GM20000 (cell line): ENCODE measurements at regions not wholly inside any gene's neighbourhood (a gene's known extent, or its start where the extent isn't known, plus 50 kb on each side); places are given as distances from the start of the nearest gene placed in this dataset.

Experiments
- DNase-seq: peaks from one replicate; pipeline ENCODE4 v3.0.0; 2012; ENCODE audit warnings: low spot score
- TF ChIP-seq, protein P1 (sequence below): IDR thresholded peaks from 2 replicates; pipeline ENCODE4 v1.5.1; 2012; ENCODE audit warnings: mild to moderate bottlenecking, control low read depth; ENCODE audit errors: extremely low read depth, missing control alignments

DNA sequence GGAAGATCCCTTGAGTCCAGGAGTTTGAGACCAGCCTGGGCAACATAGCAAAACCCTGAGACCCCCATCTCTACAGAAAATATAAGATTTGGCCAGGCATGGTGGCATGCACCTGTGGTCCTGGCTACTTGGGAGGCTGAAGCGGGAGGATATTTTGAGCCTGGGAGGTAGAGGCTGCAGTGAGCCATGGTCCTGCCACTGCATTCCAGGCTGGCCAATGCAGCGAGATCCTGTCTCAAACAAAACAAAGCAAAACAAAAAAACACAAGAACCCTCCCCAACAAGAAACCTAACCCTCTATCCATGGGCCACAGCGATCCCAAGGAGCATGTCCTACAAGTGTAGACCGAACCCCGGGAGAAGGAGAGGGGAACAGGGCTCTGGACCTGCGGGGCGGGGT lies 133.3 kb downstream of the MGAT5B start:
- TF ChIP-seq, protein P1, sequence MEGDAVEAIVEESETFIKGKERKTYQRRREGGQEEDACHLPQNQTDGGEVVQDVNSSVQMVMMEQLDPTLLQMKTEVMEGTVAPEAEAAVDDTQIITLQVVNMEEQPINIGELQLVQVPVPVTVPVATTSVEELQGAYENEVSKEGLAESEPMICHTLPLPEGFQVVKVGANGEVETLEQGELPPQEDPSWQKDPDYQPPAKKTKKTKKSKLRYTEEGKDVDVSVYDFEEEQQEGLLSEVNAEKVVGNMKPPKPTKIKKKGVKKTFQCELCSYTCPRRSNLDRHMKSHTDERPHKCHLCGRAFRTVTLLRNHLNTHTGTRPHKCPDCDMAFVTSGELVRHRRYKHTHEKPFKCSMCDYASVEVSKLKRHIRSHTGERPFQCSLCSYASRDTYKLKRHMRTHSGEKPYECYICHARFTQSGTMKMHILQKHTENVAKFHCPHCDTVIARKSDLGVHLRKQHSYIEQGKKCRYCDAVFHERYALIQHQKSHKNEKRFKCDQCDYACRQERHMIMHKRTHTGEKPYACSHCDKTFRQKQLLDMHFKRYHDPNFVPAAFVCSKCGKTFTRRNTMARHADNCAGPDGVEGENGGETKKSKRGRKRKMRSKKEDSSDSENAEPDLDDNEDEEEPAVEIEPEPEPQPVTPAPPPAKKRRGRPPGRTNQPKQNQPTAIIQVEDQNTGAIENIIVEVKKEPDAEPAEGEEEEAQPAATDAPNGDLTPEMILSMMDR: no peak
- no peak for DNase-seq

DNA sequence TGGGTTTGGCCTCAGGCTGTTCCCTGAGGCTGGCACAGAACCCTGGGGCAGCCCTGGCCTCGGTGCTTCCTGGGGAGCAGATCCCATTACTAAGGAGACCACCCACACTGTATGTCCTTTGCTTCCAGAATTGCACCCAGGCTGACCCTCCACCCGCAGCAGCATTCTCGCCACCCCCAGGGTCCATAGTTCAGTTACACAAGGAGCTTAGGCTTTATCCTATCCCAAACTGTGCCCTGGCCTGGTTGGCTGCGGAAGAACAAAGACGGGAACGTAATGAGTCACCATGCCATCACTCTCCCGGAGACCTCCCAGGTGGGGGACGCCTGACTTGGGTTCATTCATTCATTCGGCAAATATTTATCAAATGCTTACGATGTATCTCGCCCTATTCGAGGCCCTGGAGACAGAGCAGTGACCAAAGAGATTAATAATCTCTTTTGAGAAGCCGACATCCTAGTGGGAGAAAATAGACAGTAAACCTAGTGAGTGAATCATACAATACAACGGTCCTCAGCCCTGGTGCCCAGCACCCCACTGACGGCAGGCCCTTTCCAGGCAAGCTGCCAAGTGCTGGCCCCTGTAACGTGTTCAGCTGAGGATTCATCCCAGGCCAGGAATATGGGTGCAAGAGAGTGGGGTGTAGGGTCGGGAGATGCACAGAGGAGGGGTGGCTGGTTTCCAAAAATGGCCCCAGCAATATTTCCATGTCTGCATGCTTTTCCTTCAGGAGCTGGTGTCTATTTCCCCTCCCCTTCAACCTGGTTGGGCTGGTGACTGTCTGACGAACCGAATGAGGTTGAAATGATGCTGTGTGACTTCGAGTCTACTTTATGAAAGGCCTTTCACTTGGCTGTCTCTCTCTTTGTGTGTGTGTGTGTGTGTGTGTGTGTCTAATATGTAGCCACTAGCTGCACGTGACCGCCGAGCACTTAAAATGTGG lies 134.2 kb downstream of the MGAT5B start:
- TF ChIP-seq, protein P1: no peak
- no peak for DNase-seq

DNA sequence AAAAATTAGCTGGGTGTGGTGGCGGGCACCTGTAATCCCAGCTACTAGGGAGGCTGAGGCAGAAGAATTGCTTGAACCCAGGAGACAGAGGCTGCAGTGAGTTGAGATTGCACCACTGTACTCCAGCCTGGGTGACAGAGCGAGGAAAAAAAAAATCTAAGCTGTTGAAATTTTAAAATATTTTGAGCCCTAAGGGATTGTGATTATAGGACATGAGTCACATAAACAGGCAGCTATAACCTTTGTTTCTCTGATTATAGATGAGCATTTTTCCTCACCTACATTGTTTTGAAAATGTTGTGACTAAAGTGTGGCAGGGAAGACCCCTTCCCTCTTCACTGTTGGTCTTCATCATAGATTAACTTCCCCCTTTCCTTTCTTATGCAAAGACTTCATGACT lies 135.5 kb downstream of the MGAT5B start:
- TF ChIP-seq, protein P1: no peak
- DNase-seq: no peak

DNA sequence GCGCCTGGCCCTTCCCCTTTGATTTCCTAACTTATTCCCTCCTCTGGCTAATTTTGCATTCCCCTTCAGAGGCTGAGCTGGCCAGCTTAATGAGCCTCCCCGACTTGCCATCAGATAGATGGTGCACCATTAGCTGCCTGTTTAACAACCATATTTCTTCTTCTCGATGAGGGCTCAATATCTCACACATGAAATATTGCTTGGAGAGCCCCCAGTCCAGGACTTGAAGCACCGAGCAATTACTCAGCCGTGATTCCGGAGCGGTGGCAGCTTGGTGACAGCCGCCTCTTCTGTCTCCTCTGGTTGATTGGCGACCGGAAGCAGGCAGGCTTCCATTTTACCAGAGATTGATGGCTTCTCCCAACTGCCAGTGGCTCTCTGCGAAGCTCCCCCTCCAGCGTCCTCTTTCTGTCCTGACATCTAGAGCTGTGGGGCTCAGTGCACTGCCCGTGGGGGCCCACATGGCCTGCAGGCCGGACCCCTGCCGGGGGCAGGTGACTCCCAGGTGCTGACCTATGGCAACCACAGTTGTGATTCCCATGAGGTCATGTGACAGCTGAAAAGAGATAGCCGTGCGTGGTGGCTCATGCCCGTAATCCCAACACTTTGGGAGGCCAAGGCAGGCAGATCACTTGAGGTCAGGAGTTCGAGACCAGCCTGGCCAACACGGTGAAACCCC lies 133.7 kb upstream of the SEC14L1 start:
- DNase-seq: no peak
- TF ChIP-seq, protein P1: no peak

DNA sequence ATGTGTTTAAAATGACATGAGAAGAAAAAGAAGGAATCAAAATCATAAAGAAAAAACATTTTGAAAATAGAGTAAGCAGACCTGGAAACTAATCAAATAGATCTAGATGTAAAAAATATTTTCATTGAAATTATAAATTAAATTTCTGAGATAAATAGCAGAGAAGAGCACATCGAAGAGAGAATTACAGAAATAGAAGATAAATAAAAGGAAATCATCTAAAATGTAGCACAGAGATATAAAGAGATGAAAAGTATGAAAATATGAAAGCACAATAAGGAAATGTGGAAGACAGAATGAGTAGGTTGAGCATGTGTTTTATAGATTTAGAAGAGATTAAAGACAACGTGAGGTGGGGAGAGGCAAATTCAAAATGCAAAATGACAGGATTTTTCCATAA lies 130.9 kb upstream of the SEC14L1 start:
- TF ChIP-seq, protein P1: no peak
- no peak for DNase-seq

DNA sequence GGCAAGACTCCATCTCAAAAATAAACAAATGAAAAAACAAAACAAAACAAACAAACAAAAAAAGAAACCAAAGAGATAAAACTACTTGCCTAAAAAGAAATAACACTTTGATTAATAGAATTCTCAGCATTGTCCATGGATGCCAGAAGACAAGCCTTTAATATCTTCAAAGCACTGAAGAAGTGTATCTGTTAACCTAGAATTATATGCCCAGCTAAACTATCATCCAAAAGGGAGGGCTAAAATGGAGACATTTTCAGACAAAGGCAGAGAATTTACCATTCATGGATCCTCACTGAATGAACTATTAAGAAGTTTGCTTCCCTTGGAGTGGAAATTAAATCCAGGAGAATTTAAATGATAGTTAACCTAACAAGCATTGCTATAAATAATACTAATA lies 130.1 kb upstream of the SEC14L1 start:
- TF ChIP-seq, protein P1: no peak
- no peak for DNase-seq
